ENCODE measurements at regions not wholly inside any gene's neighbourhood (a gene's known extent, or its start where the extent isn't known, plus 50 kb on each side); places are given as distances from the start of the nearest gene placed in this dataset.

- H3K27ac ChIP-seq (ENCODE audit: low read depth, low read length) = no peak overlapping the region
- H4K20me1 ChIP-seq (ENCODE audit: control insufficient read depth, insufficient read depth, low read depth, low read length) = no peaks in the 10 kb centered on the region
- no peak overlapping the region for H3K4me3 ChIP-seq (ENCODE audit: low read length)
- H3K9me2 ChIP-seq (replicated peaks; ENCODE audit: control insufficient read depth, low read length) = no peaks in the 10 kb centered on the region
- H3F3A ChIP-seq (ENCODE audit: control insufficient read depth, insufficient read depth) = no peaks in the 10 kb centered on the region
- H3K36me3 ChIP-seq (ENCODE audit: control insufficient read depth, low read length) = no peaks in the 10 kb centered on the region
- peaks cover 8% of the 10 kb centered on the region; the same call in 1 of the 2 replicates for H3K9me3 ChIP-seq (ENCODE audit: control insufficient read depth, insufficient read depth, low read length)
- no peaks in the 10 kb centered on the region for H3K79me2 ChIP-seq (ENCODE audit: control insufficient read depth, low read length)
- TF ChIP-seq EZH2phosphoT487 (IDR thresholded peaks at IDR 0.05; ENCODE audit: borderline replicate concordance, low read length) = no peak
- no peak for TF ChIP-seq CTCF (IDR thresholded peaks at IDR 0.05; ENCODE audit: low read depth, low read length, poor library complexity, severe bottlenecking)
- no peak overlapping the region for H3K4me2 ChIP-seq (ENCODE audit: low read length)
- H3K27me3 ChIP-seq (ENCODE audit: control insufficient read depth, low read length) = no peaks in the 10 kb centered on the region
- no peaks in the 10 kb centered on the region for H3K4me1 ChIP-seq (ENCODE audit: control insufficient read depth, low read length)
Observed at GRCh38 chr22:47817380-47817779, 1054.9 kb downstream of the TBC1D22A start.

GRCh38 chr22:47816863-47817210 is 1054.4 kb downstream of the TBC1D22A start:
- Histone ChIP-seq H3K36me3 (ENCODE audit: control insufficient read depth, low read length) (no peaks in the 10 kb centered on the region), H3K4me2 (ENCODE audit: low read length) (no peak overlapping the region), H3K9me2 (replicated peaks; ENCODE audit: control insufficient read depth, low read length) (no peaks in the 10 kb centered on the region), H3K9me3 (ENCODE audit: control insufficient read depth, insufficient read depth, low read length) (peaks cover 8% of the 10 kb centered on the region; the same call in 1 of the 2 replicates), H3K27ac (ENCODE audit: low read depth, low read length) (no peak overlapping the region), H3K79me2 (ENCODE audit: control insufficient read depth, low read length) (no peaks in the 10 kb centered on the region), H3K4me1 (ENCODE audit: control insufficient read depth, low read length) (no peaks in the 10 kb centered on the region), H3K4me3 (ENCODE audit: low read length) (no peak overlapping the region), H3K27me3 (ENCODE audit: control insufficient read depth, low read length) (no peaks in the 10 kb centered on the region), H3F3A (ENCODE audit: control insufficient read depth, insufficient read depth) (no peaks in the 10 kb centered on the region), H4K20me1 (ENCODE audit: control insufficient read depth, insufficient read depth, low read depth, low read length) (no peaks in the 10 kb centered on the region)
- TF ChIP-seq CTCF (IDR thresholded peaks at IDR 0.05; ENCODE audit: low read depth, low read length, poor library complexity, severe bottlenecking) = no peak
- TF ChIP-seq EZH2phosphoT487 (IDR thresholded peaks at IDR 0.05; ENCODE audit: borderline replicate concordance, low read length) = no peak

GRCh38 chr22:47816121-47816862 is 1053.8 kb downstream of the TBC1D22A start:
- Histone ChIP-seq H4K20me1 (ENCODE audit: control insufficient read depth, insufficient read depth, low read depth, low read length) (no peaks in the 10 kb centered on the region), H3K9me2 (replicated peaks; ENCODE audit: control insufficient read depth, low read length) (no peaks in the 10 kb centered on the region), H3K36me3 (ENCODE audit: control insufficient read depth, low read length) (no peaks in the 10 kb centered on the region), H3K4me1 (ENCODE audit: control insufficient read depth, low read length) (no peaks in the 10 kb centered on the region), H3F3A (ENCODE audit: control insufficient read depth, insufficient read depth) (no peaks in the 10 kb centered on the region), H3K79me2 (ENCODE audit: control insufficient read depth, low read length) (no peaks in the 10 kb centered on the region), H3K9me3 (ENCODE audit: control insufficient read depth, insufficient read depth, low read length) (peaks cover 8% of the 10 kb centered on the region; the same call in 1 of the 2 replicates), H3K27ac (ENCODE audit: low read depth, low read length) (no peak overlapping the region), H3K4me2 (ENCODE audit: low read length) (no peak overlapping the region), H3K27me3 (ENCODE audit: control insufficient read depth, low read length) (no peaks in the 10 kb centered on the region), H3K4me3 (ENCODE audit: low read length) (no peak overlapping the region)
- no peak for TF ChIP-seq EZH2phosphoT487 (IDR thresholded peaks at IDR 0.05; ENCODE audit: borderline replicate concordance, low read length)
- TF ChIP-seq CTCF (IDR thresholded peaks at IDR 0.05; ENCODE audit: low read depth, low read length, poor library complexity, severe bottlenecking) = no peak
